Chondrocyte (in vitro differentiated cells): ENCODE measurements at regions not wholly inside any gene's neighbourhood (a gene's known extent, or its start where the extent isn't known, plus 50 kb on each side); places are given as distances from the start of the nearest gene placed in this dataset.

ENCODE experiments used
- DNase-seq: peaks from one replicate; pipeline ENCODE4 v3.0.0; 2021; ENCODE audit warnings: mixed read lengths, low spot score
- H3K27ac Mint-ChIP-seq: one replicate; pipeline ENCODE4 v1.8.0; 2021; ENCODE audit warnings: mild to moderate bottlenecking, moderate library complexity, mixed read lengths; ENCODE audit not compliant: unreplicated experiment
- H3K27me3 Mint-ChIP-seq: 2 replicates; pipeline ENCODE4 v1.8.0; 2021; ENCODE audit warnings: low read depth, mixed read lengths
- H3K36me3 Mint-ChIP-seq: 2 replicates; pipeline ENCODE4 v1.8.0; 2021; ENCODE audit warnings: low read depth, mixed read lengths
- H3K4me1 Mint-ChIP-seq: 2 replicates; pipeline ENCODE4 v1.8.0; 2021; ENCODE audit warnings: low read depth, mild to moderate bottlenecking, mixed read lengths
- H3K4me3 Mint-ChIP-seq: one replicate; pipeline ENCODE4 v1.8.0; 2021; ENCODE audit warnings: mild to moderate bottlenecking, moderate library complexity, mixed read lengths; ENCODE audit not compliant: unreplicated experiment
- H3K9me3 Mint-ChIP-seq: 2 replicates; pipeline ENCODE4 v1.8.0; 2021; ENCODE audit warnings: low read depth, mixed read lengths
- CTCF ChIP-seq: fragments of 200-600 bp; sonication (generic); IDR thresholded peaks from 2 replicates; pipeline ENCODE4 v1.5.0; 2021; ENCODE audit warnings: antibody characterized with exemption, mild to moderate bottlenecking, moderate library complexity

DNA sequence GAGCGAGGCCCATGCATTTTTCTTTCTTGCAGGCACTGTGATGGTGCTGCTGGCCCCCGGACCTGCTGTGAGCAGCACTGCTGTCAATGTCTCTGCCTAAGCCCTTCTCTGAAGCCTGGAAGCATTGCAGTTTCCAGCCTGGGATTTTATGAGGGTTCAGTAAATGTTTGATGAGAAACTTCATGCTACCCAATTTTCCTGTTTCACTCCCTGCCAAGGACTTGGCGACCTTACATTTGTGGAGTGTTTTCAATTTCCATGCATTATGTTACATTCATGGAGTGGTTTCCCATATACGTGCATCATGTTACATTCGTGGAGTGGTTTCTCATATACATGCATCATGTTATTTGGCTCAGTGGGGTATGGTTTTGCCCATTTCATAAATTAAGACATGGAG lies 90.7 kb upstream of the PTCH1 start:
- no peak for TF ChIP-seq CTCF
- Mint-ChIP-seq H3K9me3 (no peaks in the 10 kb centered on the region), H3K4me3 (no peak overlapping the region), H3K27ac (no peak overlapping the region), H3K4me1 (peaks cover 13% of the 10 kb centered on the region), H3K27me3 (peaks cover 3% of the 10 kb centered on the region), H3K36me3 (no peaks in the 10 kb centered on the region)
- no peak for DNase-seq

- Mint-ChIP-seq H3K9me3 (no peaks in the 10 kb centered on the region), H3K36me3 (no peaks in the 10 kb centered on the region), H3K27me3 (peaks cover 3% of the 10 kb centered on the region), H3K4me3 (no peak overlapping the region), H3K4me1 (peaks cover 19% of the 10 kb centered on the region), H3K27ac (no peak overlapping the region)
- TF ChIP-seq CTCF, result no peak
- no peak for DNase-seq
Measured at GRCh38 chr9:95606489-95607350, 89.9 kb upstream of the PTCH1 start.

DNA sequence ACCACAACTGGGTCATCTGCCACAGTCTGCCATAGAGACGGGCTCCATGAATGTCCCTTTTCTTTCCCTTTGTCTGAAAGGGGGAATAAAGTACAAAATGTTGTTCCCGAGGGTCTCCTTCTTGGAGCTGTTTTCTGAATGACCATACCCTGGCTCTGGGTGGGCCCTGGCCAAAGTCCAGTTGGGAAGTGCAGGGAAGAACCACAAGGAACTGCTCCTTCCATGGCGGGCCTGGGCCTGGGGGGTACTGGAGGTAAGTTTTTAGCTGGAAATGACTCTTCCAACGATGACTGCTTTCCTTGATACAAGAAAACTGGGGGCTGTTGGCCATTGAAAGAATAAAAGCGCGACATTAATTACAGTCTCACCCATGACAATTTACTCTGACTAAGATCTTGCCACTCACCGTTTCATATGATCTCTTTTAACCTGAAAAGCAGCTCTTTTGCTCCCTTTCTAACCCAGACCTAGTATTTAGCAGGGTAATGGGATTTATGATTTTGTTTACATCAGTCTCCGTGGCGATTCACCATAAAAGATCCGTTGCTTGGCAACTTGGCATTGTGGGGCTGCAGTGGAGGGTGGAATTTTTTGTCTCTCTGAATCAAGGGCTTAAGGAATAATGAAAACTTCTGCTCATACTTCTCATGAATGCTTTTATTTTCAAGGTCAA lies 89.2 kb upstream of the PTCH1 start:
- H3K27me3 Mint-ChIP-seq, result peaks cover under 1% of the 10 kb centered on the region
- no peaks in the 10 kb centered on the region for H3K9me3 Mint-ChIP-seq
- no peak overlapping the region for H3K4me3 Mint-ChIP-seq
- H3K27ac Mint-ChIP-seq, result no peak overlapping the region
- H3K4me1 Mint-ChIP-seq, result peaks cover 24% of the 10 kb centered on the region
- no peak for DNase-seq
- H3K36me3 Mint-ChIP-seq, result no peaks in the 10 kb centered on the region
- no peak for TF ChIP-seq CTCF

- H3K4me1 Mint-ChIP-seq, result peaks cover 24% of the 10 kb centered on the region
- no peak overlapping the region for H3K27ac Mint-ChIP-seq
- H3K4me3 Mint-ChIP-seq, result no peak overlapping the region
- no peak for DNase-seq
- no peak for TF ChIP-seq CTCF
- H3K27me3 Mint-ChIP-seq, result no peaks in the 10 kb centered on the region
- H3K9me3 Mint-ChIP-seq, result no peaks in the 10 kb centered on the region
- no peaks in the 10 kb centered on the region for H3K36me3 Mint-ChIP-seq
Measured at GRCh38 chr9:95605101-95605500, 88.3 kb upstream of the PTCH1 start.

DNA sequence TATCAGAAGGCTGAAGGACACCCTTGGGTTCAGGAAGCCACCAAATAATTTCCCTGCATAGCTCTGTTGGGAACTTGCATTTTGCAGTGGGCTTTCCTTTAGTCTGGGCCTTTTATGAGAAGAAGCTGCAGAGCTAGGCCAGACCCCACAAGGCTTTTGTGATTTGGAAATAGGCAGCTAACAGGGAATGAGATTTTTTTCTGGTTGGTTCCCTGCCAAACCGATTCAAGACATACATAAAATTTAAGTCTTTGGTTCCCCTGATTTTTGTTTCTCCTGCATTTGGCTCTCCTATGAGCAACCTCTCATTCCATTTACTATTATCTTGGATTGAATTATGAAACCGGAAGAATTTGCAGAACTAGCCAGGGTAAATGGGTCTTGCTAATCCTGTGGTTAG lies 81.5 kb upstream of the PTCH1 start:
- DNase-seq, result no peak
- TF ChIP-seq CTCF, result no peak
- no peak overlapping the region for H3K27ac Mint-ChIP-seq

More for the DNA sequence above, 81.5 kb upstream of the PTCH1 start:
- Mint-ChIP-seq H3K27me3 (no peaks in the 10 kb centered on the region), H3K36me3 (no peaks in the 10 kb centered on the region), H3K9me3 (no peaks in the 10 kb centered on the region), H3K4me3 (no peak overlapping the region), H3K4me1 (peaks cover 14% of the 10 kb centered on the region)
